ENCODE measurements at regions not wholly inside any gene's neighbourhood (a gene's known extent, or its start where the extent isn't known, plus 50 kb on each side); places are given as distances from the start of the nearest gene placed in this dataset.

DNA sequence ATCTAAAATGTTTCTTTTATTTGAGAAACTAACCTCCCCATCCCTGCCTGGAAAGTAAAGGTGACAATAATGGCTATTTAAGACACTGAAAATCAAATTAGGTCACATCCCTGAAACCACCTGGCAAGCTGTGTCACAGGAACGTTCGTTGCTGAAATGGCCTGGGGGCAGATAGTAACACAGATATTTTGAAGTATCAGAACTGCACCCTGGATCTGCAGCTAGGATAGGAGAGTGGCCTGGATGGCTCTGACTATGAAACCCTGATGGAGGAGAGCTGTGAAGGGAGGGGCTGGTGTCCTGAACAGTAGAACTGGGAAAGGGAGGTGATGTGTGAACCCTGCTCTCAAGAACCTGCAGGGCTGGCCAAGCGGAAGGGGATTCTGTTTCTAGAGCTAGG, 648.3 kb upstream of the CFAP20DC start:
- DNase-seq (ENCODE audit: low spot score): no peak

DNA sequence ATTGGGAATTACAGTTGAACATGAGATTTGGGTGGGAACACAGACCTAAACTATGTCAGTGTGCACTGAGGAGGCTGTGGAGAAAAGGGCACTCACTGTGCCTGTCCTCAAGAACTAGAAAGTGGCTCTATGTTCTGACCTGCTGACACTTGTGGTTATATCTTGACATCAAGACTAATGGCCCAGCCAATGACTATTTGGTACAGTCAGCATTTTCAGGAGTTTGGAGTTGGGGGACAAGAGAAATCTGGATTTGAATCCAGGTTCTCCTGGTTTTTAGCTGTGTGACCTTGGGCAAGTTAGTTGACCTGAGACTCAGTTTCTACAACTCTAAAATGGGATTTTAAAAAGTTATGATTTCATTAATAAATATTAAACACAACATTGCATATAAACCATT, 647.0 kb upstream of the CFAP20DC start:
- no peak for DNase-seq (ENCODE audit: low spot score)

DNA sequence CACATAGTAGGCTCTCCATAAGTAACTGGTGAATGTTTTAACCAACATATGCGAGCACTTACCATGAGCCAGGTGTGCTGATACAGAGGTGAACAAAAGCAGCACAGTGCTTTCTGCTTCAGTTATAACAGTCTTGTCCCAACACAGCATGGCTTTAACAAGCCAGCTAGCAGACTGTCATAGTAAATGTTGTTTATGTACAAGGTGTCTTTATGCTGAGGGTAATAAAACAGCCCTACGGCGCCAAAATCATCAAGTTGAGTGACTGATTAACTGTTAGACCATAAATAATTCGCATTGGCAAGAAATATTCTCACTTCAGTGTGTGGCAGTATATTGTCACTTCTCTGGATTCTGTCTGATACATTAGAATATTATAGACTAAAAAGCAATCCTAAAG, 646.0 kb upstream of the CFAP20DC start:
- no peak for DNase-seq (ENCODE audit: low spot score)

DNA sequence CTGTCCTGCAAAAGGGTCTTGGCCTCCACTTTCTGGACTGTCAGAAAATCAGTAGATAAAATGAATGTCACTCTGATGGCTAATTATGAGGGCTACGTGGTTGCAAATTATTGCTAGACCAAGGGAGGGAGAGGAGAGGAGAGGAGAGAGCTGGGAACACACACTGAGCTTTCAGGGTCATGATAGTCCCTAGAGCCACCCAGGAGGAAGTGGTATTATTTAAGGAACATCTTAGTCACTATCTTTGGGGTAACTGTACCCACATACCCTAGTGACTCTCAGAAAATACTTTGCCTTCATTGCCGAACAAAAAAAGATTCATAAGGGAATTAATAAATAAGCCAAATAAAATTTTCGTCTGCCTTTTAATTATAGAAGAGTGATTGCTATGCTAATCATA, 642.3 kb upstream of the CFAP20DC start:
- no peak for DNase-seq (ENCODE audit: low spot score)

DNA sequence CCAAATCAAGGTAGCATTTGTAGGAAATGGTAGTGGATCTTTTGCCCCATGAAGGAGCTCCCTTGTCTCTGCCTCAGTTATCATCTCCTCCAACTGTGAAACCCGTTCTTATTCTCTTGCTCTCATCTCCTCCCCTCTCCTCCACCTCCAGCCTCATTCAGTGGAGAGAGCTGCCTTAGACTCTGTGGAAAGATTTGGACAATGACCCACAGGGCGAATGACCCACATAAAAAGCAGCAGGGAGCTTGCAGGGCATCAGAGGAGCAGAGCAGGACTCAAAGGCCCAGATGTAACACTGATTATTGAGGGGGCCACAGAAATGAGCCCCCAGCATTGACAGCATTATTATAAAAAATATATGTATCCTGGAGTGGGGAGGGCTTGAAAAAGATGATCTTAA, 641.1 kb upstream of the CFAP20DC start:
- no peak for DNase-seq (ENCODE audit: low spot score)

DNA sequence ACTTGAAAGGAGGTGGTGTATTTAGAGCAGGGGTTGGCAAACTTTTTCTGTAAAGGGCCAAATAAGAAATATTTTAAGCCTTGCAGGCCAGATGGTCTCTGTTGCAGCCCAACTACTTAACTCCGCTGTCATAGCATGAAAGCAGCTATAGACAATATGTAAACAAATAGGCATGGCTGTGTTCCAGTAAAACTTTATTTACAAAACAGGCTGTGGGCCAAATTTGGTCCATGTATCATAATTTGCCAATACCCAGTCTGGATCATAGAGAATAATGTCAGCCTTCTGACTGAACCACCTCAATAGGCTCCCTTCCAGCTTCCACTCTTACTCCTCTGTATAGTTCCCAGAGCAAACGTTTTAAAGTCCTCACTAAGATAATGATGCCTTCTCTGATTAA, 638.8 kb upstream of the CFAP20DC start:
- DNase-seq (ENCODE audit: low spot score): no peak

DNA sequence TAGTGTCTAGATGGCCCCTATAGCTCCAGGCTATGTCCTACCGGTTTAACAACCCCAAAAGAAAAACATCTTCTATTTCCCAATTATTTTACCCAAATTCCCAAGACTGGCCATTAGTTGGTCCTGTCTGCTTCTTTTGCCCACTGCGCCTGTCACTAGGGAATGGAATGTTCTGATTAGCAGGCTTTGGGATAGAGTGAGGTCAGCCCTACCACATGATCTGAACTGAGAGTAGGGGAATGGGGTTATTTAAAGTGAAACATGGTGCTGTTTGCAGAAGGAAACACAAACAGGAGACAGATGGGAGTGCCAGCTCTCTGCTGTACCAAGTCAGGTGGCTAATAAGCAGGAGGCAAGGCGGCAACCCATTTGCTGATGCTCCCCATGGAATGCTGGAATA, 635.6 kb upstream of the CFAP20DC start:
- DNase-seq (ENCODE audit: low spot score): no peak

DNA sequence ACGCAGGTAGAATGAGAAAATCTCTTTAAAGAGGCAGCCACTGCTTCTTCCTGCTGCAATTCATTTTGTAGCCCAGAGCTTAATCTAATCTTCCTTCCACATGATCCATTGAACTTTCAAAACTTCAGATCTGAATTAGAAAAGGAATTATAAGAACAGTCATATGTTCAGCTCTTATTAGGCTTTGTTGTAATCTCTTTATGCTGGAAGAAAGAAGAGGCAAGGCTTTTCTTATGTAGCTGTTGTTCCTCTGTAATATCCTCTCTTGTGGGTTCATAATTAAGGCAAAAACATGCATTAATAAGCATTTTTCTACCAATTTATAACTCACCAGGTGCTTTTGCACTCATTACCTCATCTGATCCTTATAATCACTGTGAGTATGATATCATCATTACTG, 634.9 kb upstream of the CFAP20DC start:
- no peak for DNase-seq (ENCODE audit: low spot score)

DNA sequence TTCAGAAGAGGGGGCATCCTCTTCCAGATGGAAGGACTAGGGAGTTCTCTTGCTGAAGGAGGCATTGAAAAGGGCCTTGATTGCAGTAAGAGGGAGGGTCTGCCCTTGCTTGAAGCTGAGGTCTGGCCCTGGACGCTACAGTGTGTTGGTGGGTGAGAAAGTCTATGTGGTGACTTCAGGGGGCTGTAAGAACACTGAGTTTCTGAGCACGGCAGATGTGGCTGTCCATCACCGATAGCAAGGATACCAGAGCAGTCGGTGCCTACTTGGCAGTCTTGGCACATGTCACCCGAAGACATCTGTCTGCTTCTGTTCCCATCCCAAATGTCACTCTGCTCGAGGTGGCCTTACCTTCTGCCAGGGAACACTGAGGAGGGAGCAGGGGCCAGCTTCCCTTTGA, 631.1 kb upstream of the CFAP20DC start:
- no peak for DNase-seq (ENCODE audit: low spot score)

DNA sequence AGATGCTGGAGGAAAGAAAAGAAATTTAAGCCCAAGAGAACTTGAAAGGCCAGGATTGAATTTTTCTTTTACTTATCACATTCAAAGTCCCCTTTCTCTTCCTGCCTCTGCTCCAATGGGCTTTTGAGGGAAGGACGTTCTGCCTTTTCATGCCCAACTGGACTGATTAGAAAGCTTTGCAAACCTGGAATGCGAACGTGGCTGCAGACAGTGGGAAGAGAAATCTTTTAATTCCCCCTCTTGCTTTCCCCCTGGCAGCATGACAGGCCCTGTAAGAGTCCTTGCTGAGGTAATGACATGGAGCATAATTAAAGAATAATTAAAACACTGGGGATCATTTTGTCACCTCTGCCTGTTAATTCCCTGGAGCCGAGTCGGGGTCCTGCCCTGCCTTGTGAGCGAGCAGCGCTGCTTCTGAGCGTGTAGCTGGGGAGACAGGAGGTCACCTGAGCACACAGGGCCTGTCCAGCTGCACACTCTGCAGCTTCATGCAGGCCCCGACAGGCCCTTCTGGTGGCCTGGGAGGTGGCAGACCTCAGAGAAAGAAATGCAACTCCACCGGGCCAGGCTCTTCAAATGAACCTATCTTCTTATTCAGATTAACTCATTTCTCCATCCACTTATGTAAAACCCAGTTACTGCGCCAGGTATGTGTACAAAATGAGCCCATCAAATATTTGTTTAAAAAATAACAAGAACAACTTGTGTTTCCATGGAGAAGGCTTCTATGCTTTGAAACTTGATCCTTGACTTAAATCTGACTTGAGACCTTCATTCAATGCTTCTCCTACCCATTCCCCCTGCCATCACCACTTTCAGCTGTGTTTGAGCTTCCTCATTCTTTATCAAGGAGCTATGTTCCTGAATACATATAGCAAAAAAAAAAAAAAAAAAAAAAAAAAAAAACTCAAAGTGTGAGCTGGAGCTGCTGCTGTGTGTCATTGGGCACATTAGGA, 628.2 kb upstream of the CFAP20DC start:
- DNase-seq (ENCODE audit: low spot score): peak; percentile 33

DNA sequence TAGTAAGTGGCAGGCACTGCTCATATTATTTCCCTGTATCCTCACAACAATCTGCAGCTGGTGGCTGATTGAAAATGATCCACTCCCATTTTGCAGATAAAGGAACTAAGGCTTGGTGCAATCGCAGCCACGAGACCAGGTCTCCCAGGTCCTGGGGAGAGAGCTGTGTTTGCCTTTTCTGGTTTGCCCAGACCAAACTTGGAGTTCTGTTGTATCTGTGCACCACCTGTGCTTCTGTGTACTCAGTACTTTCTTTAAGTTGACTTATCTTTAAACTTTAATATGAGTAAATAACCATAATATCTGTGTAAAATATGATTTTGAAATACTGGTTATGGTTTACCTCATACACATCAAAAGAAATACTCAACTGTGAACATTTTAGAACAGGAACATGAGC, 625.7 kb upstream of the CFAP20DC start:
- no peak for DNase-seq (ENCODE audit: low spot score)

DNA sequence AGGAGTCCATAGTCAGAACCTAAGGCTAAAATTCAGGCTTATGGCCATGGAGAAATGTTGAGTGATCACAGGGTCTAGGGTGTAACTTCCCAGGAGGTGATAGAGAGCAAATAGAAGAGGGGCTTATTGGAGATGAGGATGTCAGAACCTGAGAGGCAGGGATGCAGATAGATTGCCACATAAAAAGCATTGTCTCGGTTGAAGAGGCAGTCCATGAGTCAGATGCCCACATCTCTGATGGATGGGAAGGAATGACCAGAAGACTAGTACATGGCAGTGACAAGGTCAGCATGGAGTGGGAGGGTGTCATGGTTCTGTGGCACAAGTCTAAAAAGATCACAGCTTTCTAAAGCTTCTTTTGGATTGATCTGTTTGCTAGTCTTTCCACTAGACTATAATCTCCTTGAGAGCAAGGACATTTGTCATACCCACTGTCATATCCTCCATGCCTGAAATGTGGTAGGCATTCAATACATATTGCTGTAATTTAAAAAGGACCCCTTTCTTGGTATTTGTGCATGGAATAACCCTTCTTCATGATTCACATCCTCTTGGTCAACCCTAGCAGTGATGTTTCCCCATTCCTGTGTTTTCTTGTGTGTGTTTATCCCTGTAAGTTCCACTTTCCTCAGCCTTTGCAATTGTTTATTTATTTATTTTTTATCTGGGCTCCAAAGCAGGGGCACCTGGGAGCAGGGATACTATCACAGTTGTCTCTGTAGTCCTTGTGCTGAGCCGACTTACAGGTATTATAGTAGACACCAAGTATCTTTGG, 613.4 kb upstream of the CFAP20DC start:
- no peak for DNase-seq (ENCODE audit: low spot score)

DNA sequence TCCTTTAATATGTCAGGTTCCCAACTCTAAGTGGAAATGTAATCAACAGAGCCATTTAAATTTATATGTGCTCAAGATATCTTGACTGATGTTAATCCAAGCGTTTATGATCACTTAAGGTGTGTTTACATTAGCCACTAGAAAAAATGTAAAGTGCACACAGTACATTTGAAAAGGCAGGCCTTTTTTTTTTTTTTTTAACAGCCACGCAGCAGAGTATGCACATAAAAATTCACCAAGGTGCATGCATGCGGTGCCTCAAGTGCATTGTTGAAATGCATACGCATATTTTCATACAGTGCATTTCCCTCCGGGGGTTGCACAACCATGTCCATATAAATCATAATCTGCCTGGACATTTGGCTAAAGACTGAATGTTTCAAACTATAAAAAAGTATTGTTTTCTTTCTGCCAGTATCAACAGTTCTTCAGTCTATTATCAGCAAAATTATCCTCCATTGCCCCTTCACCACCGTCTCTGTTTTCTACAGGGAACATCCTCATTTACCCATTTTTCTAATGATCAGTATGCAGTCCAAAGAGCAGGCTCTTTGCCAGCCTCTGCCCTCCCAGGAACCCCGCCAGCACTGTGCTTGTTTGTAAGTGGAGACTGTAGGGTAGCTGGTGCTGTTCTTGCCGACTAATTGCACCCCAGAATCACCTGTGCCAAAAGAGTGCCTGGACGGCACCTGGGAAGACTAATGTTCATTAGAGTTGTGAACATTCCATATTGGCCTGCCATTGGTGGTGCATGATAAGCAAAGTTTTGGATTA, 611.2 kb upstream of the CFAP20DC start:
- DNase-seq (ENCODE audit: low spot score): no peak

DNA sequence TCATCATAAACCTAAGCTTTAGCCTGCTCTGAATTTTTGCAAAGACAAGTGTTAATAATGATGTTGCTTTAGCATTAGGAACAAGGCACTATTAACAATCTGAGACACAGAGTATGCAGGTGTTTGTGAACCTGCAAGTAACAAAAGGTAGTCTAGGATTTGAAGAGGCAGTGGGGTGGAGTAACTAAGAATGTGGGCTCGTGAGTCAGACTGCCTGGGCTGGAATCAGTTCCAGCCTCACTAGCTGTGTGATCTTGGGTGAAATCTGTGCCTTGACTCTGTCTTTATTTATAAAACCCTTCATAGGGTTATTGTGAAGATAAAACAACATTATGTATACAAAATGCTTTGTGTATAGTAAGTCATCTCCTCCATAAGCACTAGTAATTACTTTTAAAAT, 610.6 kb upstream of the CFAP20DC start:
- DNase-seq (ENCODE audit: low spot score): no peak

DNA sequence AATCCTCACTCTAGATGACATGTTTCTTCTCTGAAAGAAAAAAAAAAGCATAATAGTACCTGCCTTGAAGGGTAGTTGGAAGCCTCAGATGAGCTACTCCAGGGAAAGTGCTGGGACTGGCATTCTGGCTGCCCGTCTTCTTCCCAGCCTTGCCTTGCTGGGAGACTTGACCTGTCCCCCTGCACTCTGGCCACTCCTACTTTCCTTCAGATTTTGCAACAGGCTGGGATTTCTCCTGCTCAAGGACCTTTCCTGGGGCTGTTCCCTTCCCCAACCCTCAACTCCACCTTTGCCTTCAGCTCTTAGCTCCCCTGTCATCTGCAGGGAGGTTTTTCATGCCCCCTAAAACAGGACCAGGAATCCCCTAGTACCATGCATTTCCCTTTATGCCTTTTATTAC, 609.9 kb upstream of the CFAP20DC start:
- no peak for DNase-seq (ENCODE audit: low spot score)

DNA sequence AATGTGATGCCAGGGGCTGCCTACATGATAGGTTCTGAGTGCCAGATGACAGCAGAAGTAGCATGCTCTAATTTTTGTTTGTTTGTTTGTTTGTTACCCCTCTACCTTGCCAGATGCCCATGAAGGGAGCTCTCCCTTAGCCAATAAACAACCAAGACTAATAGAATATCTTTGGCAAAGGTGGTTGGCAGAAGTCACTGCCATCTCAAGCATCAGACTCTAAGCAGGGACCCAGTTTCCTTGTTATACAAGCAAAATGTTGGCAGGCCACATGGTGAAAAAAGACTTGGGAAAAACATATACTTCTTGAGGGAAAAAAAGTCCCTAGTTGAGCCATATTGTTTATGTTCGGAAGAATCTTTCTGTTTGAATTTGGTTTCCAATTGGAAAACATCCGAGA, 609.0 kb upstream of the CFAP20DC start:
- DNase-seq (ENCODE audit: low spot score): no peak

DNA sequence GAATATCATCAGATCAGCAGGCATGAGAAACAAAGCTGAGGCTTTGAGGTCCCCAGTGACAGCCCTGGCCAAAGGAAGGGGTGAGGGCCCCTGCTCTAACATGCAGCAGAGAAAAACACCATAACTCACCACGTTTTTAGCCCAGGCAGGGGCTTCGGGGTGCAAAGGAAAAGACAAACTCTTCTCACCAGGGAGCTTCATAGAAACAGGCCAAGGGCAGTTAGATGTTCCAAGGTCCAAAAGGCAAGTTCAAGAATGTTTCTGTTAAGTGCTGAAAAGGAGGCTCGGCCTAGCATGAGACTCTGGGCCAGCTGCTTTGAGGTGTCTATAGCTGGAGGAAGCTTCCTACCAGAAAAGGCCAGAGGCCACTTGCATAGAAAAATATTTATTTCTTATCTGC, 608.4 kb upstream of the CFAP20DC start:
- no peak for DNase-seq (ENCODE audit: low spot score)

DNA sequence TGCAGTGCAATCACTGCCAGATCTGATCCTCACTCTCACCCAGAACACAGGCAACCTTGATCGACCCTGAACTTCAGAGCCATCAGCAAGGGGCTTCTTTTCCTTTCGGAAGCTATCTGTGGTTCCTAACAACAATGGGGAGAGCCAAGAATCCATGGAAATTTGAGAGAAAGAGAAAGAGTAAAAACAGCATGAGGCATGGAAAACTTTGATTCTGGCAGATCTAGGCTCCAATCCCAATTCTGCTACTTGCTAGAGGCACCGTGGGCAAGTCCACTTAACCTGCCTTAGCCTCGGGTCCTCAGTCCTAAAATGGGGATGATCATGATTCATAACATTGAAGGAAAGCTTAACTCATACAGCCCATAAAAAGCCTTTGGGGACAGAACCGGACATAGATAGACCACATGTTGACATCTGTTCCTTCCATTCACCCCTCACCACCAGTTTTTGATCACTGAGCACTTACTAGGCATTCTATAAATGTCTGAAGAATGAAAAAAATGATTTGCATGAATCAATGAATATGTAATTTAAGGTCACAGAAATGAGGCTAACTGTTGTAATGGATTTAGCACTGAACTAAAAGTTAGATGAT, 605.7 kb upstream of the CFAP20DC start:
- no peak for DNase-seq (ENCODE audit: low spot score)

DNA sequence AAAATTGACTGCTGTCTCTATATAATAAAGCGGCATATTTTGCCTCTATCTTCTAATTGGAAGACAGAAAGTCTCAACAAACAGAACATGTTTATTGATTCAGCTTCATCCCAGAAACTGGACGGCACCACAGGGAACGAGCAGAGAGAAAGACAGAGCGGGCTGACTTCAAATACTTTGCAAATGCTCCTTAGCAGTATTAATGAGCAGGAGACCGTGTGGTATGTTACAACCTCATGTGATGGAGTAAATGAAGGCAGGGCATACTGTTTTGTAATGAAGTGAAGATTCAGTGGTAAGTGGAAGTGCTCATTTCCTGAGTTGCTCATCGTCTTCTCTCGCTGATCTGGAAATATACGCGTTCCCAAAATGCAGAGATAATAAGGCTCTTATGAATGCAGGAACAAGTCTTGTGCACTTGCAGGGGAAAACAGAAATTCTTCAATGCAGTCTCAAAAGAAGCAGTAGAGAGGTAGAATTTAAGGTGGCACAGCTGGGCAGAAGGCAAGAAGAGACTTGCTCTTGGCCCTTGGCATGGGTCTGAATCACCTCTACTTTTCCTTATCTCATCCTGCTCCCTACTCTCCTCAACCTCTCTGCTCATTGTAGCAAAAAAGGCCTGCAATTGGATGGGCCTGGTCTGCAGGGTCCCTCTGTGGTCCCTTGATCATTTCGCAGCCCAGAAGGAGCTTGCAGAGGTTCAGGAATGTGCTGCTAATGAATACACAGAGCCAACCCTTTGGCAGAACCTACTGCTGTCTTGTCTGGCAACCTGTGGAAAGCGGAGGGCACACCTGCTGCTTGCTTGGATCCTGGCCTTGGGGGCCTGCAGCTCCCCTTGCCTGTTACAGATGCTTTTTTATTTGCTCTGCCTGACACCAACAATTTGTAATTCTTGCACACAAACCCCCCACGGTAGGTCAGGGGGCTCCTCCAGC, 604.9 kb upstream of the CFAP20DC start:
- DNase-seq (ENCODE audit: low spot score): no peak

DNA sequence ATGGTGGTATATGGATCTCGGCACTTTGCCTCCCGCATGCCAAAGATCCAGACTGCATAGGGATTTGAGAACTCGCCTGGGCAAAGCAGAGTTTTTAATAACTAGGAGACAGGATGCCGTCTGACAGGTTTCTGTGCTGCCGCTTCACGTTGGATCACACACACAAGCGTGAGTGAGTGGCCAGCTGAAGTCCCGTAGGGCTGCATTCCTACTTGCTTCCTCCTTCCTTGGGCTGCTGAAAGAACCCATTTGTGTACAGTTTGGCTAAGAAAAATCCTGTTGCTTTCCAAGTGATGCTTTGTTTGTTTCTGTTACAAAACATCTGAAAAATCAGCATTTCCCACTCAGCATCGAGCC, 604.3 kb upstream of the CFAP20DC start:
- DNase-seq (ENCODE audit: low spot score): no peak
